Thoracic aorta (tissue), 2 donors: ENCODE measurements at regions not wholly inside any gene's neighbourhood (a gene's known extent, or its start where the extent isn't known, plus 50 kb on each side); places are given as distances from the start of the nearest gene placed in this dataset.
A peak's percentile ranks its signal among the peaks of the same experiment; 100 is the strongest.
"Not testable (repeated sequence)": the region's sequence is repeated elsewhere in the genome, so short reads cannot be mapped to it uniquely, and the experiment has no call there.

ENCODE experiments used
- ATAC-seq: fragments of 150-250 bp; one replicate; pipeline ENCODE4 v1.8.0; 2017; ENCODE audit warnings: low read depth; ENCODE audit not compliant: insufficient number of reproducible peaks, low FRiP score
- DNase-seq: peaks from one replicate; pipeline ENCODE4 v3.0.0-alpha.2; 2020; ENCODE audit warnings: low spot score
- H3K27ac ChIP-seq, 2 donors: fragments of 200-600 bp; sonication (generic); 1 replicate in 1 of 2; 2 replicates in 1 of 2; pipeline ENCODE4 v1.5.1; 2016; ENCODE audit warnings: mild to moderate bottlenecking in 2 of 2, moderate library complexity in 2 of 2
- H3K27me3 ChIP-seq: fragments of 200-600 bp; sonication (generic); replicated peaks from 2 replicates; pipeline ENCODE4 v1.6.0; 2016; ENCODE audit warnings: mild to moderate bottlenecking; ENCODE audit not compliant: insufficient read depth
- H3K36me3 ChIP-seq: fragments of 200-600 bp; sonication (generic); one replicate; pipeline ENCODE4 v1.5.1; 2016
- H3K4me1 ChIP-seq, 2 donors: fragments of 200-600 bp; sonication (generic); 1 replicate in 1 of 2; 2 replicates in 1 of 2; pipeline versions ENCODE4 v1.5.1 to v1.6.0; 2016; ENCODE audit warnings: low read depth in 2 of 2, mild to moderate bottlenecking in 1 of 2; ENCODE audit not compliant: control insufficient read depth in 1 of 2
- H3K4me3 ChIP-seq: fragments of 200-600 bp; sonication (generic); 2 replicates; pipeline ENCODE4 v1.5.1; 2016; ENCODE audit warnings: mild to moderate bottlenecking
- H3K9me3 ChIP-seq: fragments of 200-600 bp; sonication (generic); 2 replicates; pipeline ENCODE4 v1.5.1; 2016
- TF ChIP-seq, protein P1 (sequence below): fragments of 200-600 bp; sonication (generic); IDR thresholded peaks from one replicate; pipeline ENCODE4 v1.5.1; 2019; ENCODE audit warnings: antibody characterized with exemption

DNA sequence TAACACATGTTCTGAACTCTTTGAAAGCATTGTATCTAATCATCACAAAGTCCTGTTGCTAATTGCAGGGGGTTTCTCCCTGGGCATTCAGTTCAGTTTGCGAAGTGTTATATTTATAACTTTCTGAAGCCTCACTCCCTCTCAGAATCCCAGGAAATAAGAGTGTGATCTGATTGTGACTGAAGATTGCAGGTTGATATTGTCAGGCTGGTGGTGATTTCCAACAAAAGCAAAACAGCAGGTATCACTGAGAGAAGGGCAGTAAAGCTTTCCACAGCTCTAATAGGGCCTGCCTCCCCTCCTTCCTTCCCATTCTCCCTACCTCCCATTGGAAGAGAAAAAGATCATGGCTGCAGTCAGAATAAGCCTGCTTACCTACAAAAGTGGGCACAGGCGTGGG, 466.7 kb upstream of the FSHR start:
- Histone ChIP-seq H3K27me3 (no peaks in the 10 kb centered on the region), H3K27ac (no peak overlapping the region), H3K4me1 (no peaks in the 10 kb centered on the region), H3K36me3 (no peaks in the 10 kb centered on the region), H3K4me3 (no peak overlapping the region), H3K9me3 (no peaks in the 10 kb centered on the region)
- ATAC-seq (no peak), DNase-seq (no peak)
- TF ChIP-seq, protein P1, sequence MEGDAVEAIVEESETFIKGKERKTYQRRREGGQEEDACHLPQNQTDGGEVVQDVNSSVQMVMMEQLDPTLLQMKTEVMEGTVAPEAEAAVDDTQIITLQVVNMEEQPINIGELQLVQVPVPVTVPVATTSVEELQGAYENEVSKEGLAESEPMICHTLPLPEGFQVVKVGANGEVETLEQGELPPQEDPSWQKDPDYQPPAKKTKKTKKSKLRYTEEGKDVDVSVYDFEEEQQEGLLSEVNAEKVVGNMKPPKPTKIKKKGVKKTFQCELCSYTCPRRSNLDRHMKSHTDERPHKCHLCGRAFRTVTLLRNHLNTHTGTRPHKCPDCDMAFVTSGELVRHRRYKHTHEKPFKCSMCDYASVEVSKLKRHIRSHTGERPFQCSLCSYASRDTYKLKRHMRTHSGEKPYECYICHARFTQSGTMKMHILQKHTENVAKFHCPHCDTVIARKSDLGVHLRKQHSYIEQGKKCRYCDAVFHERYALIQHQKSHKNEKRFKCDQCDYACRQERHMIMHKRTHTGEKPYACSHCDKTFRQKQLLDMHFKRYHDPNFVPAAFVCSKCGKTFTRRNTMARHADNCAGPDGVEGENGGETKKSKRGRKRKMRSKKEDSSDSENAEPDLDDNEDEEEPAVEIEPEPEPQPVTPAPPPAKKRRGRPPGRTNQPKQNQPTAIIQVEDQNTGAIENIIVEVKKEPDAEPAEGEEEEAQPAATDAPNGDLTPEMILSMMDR = no peak

DNA sequence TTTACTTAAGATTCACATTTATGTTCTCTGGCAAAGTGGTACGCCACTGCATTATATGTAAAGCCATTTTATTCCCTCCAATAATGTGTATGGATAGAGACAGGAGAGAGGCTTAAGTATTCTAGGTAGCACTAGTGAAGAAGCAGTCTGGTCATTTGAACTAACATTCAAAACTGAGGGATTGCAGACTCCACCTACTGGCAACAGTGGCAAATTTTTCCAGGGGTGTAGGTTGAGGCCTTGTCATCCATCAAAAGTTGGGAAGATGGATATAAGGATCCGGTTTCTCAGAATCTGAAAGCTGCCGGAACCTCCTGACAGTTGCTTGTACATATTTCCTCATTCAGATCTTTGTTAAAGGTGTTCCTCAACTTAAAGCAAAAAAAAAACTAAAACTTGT, 465.5 kb upstream of the FSHR start:
- no peaks in the 10 kb centered on the region for H3K27me3 ChIP-seq
- ATAC-seq (no peak), DNase-seq (no peak)
- no peaks in the 10 kb centered on the region for H3K4me1 ChIP-seq
- no peak overlapping the region for H3K4me3 ChIP-seq
- H3K36me3 ChIP-seq = no peaks in the 10 kb centered on the region
- TF ChIP-seq, protein P1 = no peak
- H3K27ac ChIP-seq = no peak overlapping the region
- no peaks in the 10 kb centered on the region for H3K9me3 ChIP-seq

DNA sequence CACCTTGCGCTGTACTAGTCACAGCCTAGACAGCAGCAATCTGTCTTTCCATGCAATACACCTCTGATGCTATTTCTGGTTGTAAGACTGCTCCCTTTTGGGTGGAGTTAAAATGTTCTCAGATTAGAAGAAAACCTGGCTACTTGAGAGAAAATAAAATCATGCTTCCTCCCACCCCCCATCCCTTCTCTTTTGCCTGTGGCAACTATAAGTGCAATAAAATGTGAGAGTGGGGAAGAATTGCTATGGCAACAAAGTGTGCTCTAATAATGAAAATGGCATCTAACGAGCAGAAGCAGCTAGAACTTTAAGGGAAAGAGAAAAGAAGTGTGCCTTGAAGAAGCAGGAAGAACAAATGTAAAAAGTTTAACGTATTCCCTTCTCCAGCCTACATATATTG, 464.2 kb upstream of the FSHR start:
- TF ChIP-seq, protein P1 = no peak
- Histone ChIP-seq H3K27ac (no peak overlapping the region), H3K27me3 (no peaks in the 10 kb centered on the region), H3K9me3 (no peaks in the 10 kb centered on the region), H3K36me3 (no peaks in the 10 kb centered on the region), H3K4me1 (no peaks in the 10 kb centered on the region), H3K4me3 (no peak overlapping the region)
- no peak for ATAC-seq
- no peak for DNase-seq

DNA sequence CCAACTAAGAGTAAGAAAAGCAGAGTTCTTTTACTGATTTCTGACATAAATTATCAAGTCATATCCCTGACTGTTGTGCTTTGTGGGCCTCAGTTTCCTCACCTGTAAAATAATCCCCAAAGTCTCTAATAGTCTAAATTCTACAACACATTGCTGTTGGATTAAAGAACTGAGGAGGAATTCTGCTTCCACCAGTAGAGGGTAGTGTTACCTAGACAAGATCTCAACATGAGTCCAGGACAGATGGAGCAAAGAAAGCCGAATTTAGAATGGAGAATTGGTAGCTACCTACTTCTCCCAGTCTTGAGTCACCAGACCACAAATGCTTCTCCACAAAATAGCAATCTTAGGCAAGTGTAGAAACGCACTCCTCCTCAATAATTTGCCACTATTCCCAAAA, 462.5 kb upstream of the FSHR start:
- Histone ChIP-seq H3K27ac (no peak overlapping the region), H3K4me3 (no peak overlapping the region), H3K4me1 (no peaks in the 10 kb centered on the region), H3K27me3 (no peaks in the 10 kb centered on the region), H3K36me3 (no peaks in the 10 kb centered on the region), H3K9me3 (no peaks in the 10 kb centered on the region)
- no peak for ATAC-seq
- no peak for DNase-seq
- TF ChIP-seq, protein P1 = peak; percentile 12

DNA sequence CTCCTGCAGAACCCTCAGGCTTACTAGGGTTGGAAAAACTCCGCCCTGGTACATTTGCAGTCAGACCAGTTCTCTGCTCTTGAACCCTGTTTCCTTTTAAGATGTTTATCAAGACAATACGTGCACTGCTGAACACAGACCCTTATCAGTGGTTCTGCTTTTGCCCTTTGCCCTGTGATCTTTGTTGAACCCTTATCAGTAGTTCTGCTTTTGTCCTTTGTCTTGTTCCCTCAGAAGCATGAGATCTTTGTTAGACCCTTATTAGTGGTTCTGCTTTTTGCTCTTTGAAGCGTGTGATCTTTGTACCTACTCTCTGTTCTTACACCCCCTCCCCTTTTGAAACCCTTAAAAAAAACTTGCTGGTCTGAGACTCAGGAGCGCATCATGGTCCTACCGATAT, 457.5 kb upstream of the FSHR start:
- not testable (repeated sequence) for H3K27ac ChIP-seq, H3K9me3 ChIP-seq, H3K27me3 ChIP-seq, ATAC-seq, DNase-seq, H3K4me3 ChIP-seq, H3K4me1 ChIP-seq, H3K36me3 ChIP-seq

DNA sequence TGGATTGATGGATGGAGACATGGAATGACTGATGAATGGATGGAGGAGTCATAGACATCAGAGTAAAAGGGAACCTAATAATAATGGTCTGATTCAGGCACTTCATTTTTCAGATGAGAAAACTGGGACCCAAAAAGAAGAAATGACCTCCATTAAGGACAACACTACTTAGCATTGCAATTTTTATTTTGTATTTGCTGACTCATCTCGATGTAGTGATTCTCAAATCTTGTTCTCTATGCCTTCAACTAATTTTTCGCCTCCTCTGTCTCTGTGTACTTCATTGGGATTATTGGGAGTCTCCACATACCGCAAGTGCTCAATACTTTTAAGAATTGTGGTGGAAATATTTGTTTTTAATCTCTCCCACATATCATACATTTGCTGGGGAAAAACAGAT, 446.2 kb upstream of the FSHR start:
- DNase-seq = no peak
- Histone ChIP-seq H3K36me3 (no peaks in the 10 kb centered on the region), H3K27ac (no peak overlapping the region), H3K9me3 (no peaks in the 10 kb centered on the region), H3K4me1 (no peaks in the 10 kb centered on the region), H3K27me3 (no peaks in the 10 kb centered on the region), H3K4me3 (no peak overlapping the region)
- TF ChIP-seq, protein P1 = no peak
- no peak for ATAC-seq
